GM19455 (cell line): ENCODE measurements at regions not wholly inside any gene's neighbourhood (a gene's known extent, or its start where the extent isn't known, plus 50 kb on each side); places are given as distances from the start of the nearest gene placed in this dataset.
"Not testable (repeated sequence)": the region's sequence is repeated elsewhere in the genome, so short reads cannot be mapped to it uniquely, and the experiment has no call there.

Experiments
- ATAC-seq: cut with Tn5 transposase; IDR thresholded peaks from one replicate; pipeline ENCODE4 v1.9.1; 2021; ENCODE audit not compliant: unreplicated experiment

DNA sequence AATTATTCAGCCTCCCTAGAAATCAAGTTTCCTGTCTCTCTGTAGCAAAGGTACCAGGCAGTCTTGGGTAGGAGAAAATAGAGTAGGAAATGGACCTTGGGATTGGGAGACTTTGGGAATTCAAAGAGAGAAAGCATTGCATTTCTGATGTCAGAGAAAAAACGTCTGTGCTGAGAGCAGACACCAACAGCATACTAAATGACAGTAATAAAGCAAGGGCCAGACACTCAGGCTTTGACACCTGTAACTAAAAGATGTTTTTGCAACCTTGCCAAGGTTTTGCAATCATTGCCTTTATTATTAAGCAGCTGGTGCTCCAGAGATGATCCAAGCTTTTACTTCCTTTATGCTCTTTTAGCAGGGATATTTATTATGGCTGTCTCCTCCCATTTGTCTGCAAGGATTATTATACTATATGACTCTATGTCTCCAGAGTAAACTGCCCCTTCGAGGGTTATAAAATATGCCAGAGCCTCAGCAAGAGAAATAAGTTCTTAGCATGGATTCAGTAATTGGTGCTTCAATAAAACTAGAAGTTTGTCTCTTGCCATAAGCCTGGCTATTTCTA, 85.2 kb upstream of the GRAMD1B start:
- ATAC-seq: no peak

GRCh38 chr11:123344188-123344587, 85.9 kb upstream of the GRAMD1B start:
- ATAC-seq: not testable (repeated sequence)

- no peak for ATAC-seq
Observed at GRCh38 chr11:123338997-123339752, 90.9 kb upstream of the GRAMD1B start.

- ATAC-seq: no peak
Observed at GRCh38 chr11:123338266-123338800, 91.7 kb upstream of the GRAMD1B start.

DNA sequence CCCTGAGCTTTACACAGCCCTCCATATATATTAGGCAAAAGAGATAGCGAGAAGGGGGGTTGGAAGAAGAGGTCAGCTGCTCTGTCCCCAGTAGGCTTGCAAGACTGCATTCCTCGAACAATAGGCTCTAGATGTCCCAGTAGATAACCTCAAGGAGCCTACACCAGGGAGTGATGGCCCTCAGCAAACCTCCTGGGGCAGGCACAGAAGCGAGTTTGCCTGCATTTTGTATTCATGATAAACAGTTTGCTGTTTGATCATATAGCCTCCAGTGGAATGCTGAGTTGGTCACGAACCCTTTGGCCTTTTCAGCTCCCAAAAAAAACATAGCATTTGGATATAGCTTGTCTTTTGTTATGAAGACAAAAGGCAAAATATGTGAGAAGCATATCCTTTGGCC, 95.1 kb upstream of the GRAMD1B start:
- no peak for ATAC-seq

DNA sequence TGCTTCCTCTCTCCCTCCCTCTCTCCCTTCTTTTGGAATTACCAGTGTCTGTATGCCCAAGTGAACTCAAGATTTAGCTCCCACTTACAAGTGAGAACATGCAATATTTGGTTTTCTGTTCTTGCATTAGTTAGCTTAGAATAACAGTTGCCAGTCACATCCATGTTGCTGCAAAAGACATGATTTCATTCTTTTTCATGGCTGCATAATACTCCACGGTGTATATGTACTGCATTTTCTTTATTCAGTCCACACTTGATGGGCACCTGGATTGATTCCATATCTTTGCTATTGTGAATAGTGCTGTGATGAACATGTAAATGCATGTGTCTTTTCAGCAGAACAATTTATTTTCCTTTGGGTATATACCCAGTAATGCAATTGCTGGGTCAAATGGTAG, 97.5 kb upstream of the GRAMD1B start:
- not testable (repeated sequence) for ATAC-seq

GRCh38 chr11:123330948-123331347, 99.1 kb upstream of the GRAMD1B start:
- ATAC-seq: no peak

DNA sequence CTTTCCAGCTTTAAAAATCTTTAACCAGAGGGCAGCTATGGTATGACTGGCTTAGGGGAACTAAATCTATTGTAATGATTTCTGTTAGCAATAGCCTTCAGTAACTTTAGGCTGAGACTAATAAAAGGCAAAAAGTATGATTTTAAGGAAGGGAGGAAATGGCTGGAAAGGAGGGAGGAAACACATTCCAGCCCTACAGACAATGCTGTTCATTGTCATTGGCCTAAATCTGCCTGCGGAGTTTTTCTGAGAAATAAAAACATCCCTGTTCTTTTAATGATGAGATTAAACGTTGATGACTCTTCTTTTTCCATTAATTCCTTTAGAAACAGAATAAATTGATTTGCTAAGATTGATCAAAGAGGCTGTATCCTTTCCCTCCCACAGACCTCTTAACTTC, 99.6 kb upstream of the GRAMD1B start:
- no peak for ATAC-seq

DNA sequence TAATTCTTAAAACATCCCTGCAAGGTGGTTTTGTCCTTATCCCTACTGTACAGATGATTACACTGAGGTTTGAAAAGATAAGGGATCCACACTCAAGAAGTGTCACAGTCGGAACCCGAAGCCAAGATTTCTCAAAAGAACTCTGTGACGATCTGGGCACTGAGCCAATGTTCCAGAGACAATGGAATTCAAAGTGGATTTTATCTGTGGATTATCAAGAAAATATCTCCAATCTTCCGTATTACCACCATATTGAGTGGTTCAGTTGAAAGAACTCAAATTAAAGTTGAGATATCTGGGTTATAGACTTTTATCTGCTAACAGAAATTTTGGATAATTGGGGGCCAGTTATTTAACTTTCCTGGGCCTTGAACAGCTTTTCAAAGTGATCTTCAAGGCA, 100.0 kb upstream of the GRAMD1B start:
- no peak for ATAC-seq

- ATAC-seq: no peak
Observed at GRCh38 chr11:123328281-123328867, 101.7 kb upstream of the GRAMD1B start.

GRCh38 chr11:123325533-123325932, 104.5 kb upstream of the GRAMD1B start:
- no peak for ATAC-seq

DNA sequence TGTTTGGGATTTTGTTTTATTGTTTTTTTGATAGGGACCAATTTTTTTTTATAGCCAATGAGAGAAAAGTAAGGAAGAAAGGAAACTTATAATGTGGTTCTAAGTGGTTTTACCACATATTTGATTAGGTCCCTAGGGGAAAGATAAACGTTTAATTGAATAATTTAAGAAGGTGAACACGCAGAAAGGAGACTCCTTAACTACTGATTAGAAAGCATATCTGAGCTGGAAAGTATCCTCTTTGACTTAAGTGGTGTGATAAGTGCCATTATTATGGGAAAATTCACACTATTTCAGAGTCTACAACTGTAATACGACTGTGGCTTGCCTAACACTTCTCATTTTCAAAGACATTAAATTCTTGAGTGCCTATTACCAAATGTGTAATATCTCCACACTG, 106.5 kb upstream of the GRAMD1B start:
- ATAC-seq: no peak

- no peak for ATAC-seq
Observed at GRCh38 chr11:123321636-123322035, 108.4 kb upstream of the GRAMD1B start.

DNA sequence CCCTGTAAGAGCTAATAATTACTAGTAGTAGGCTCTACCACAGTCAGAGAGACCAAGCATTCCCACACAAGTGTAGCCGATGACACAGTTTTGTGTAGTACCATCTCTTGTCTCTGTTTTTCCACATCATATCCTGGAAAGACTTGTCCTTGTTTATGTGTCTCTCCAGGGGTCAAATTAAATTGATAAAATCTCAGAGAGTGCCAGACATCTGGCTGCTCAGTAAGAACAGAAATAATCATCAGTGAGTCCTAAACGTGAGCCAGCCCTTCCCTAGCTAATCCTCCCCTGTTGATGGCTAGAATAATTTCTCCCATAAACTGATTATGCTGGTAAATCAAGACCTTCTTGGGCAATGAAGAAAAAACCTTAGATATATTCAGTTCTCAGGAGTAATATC, 111.4 kb upstream of the GRAMD1B start:
- no peak for ATAC-seq

GRCh38 chr11:123318132-123318531, 111.9 kb upstream of the GRAMD1B start:
- ATAC-seq: not testable (repeated sequence)

- no peak for ATAC-seq
Observed at GRCh38 chr11:123316003-123316402, 114.1 kb upstream of the GRAMD1B start.

- no peak for ATAC-seq
Observed at GRCh38 chr11:123314972-123315371, 115.1 kb upstream of the GRAMD1B start.

GRCh38 chr11:123313262-123313661, 116.8 kb upstream of the GRAMD1B start:
- ATAC-seq: no peak

GRCh38 chr11:123308077-123308476, 113.0 kb upstream of the CLMP start:
- ATAC-seq: no peak

DNA sequence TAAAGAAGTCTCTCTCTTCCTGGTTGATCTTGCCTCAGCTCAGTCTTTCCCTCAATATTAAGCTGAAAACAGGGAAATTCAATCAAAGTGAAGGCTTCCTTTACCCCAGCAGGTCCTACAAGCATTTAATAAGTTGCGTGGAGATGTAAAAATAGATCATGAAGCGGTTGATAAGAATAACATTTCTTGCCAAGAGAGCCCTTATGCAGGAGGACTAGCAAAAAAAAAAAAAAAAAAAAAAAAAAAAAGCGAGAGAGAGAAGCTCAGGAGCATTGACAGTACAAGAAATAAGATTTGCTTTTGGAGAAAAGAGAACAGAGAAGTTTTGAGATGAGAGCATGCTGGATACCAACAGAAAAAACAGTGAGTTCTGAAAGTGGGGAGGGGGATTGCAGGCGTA, 112.2 kb upstream of the CLMP start:
- ATAC-seq: no peak

DNA sequence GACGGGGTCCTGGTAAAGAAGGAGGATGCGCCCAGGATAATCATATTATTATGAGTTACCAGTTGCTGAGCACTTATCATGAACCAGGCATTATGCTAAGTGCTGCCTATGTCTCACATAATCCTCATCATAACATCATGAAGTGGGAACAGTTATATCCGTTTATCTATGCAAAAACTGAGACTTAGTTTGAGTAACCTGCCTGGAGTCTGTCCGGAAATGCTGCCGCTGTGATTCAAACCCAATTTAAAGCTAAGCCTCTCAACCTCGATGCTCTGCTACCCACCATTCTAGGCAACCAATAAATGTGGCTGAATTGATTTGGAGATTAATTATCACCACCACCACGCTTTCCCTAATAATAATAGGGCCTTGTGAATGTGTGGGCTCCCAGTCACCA, 111.5 kb upstream of the CLMP start:
- ATAC-seq: no peak
